GM23248 (cell line): ENCODE measurements at regions not wholly inside any gene's neighbourhood (a gene's known extent, or its start where the extent isn't known, plus 50 kb on each side); places are given as distances from the start of the nearest gene placed in this dataset.

Experiments used
- DNase-seq: peaks from one replicate; pipeline ENCODE4 v3.0.0-alpha.2; 2015
- H2AFZ ChIP-seq: fragments of 200-600 bp; sonication (generic); 2 replicates; pipeline ENCODE4 v1.6.1; 2016; ENCODE audit warnings: antibody characterized with exemption
- H3F3A ChIP-seq: fragments of 200-600 bp; sonication (generic); 2 replicates; pipeline ENCODE4 v1.6.1; 2016; ENCODE audit warnings: mild to moderate bottlenecking, antibody characterized with exemption, mixed run types; ENCODE audit not compliant: insufficient read depth
- H3K27ac ChIP-seq: fragments of 200-600 bp; sonication (generic); 2 replicates; pipeline ENCODE4 v1.5.1; 2016; ENCODE audit warnings: mild to moderate bottlenecking
- H3K27me3 ChIP-seq: fragments of 200-600 bp; sonication (generic); replicated peaks from 2 replicates; pipeline ENCODE4 v1.6.1; 2016; ENCODE audit warnings: mild to moderate bottlenecking; ENCODE audit not compliant: insufficient read depth
- H3K36me3 ChIP-seq: fragments of 200-600 bp; sonication (generic); 2 replicates; pipeline ENCODE4 v1.6.1; 2016; ENCODE audit warnings: low read depth, mild to moderate bottlenecking
- H3K4me1 ChIP-seq: fragments of 200-600 bp; sonication (generic); 2 replicates; pipeline ENCODE4 v1.6.1; 2016; ENCODE audit warnings: mild to moderate bottlenecking; ENCODE audit not compliant: insufficient read depth
- H3K4me2 ChIP-seq: fragments of 200-600 bp; sonication (generic); one replicate; pipeline ENCODE4 v1.6.1; 2016; ENCODE audit warnings: mild to moderate bottlenecking; ENCODE audit not compliant: unreplicated experiment
- H3K4me3 ChIP-seq: fragments of 200-600 bp; sonication (generic); 2 replicates; pipeline ENCODE4 v1.5.1; 2016; ENCODE audit warnings: mild to moderate bottlenecking
- H3K79me2 ChIP-seq: fragments of 200-600 bp; sonication (generic); 2 replicates; pipeline ENCODE4 v1.6.1; 2016; ENCODE audit warnings: mild to moderate bottlenecking; ENCODE audit not compliant: insufficient read depth
- H3K9ac ChIP-seq: fragments of 200-600 bp; sonication (generic); 2 replicates; pipeline ENCODE4 v1.6.1; 2016; ENCODE audit warnings: mild to moderate bottlenecking
- H3K9me2 ChIP-seq: fragments of 200-600 bp; sonication (generic); 2 replicates; pipeline ENCODE4 v1.6.1; 2016; ENCODE audit warnings: mixed run types, mild to moderate bottlenecking, moderate library complexity; ENCODE audit not compliant: insufficient read depth
- H3K9me3 ChIP-seq: fragments of 200-600 bp; sonication (generic); one replicate; pipeline ENCODE4 v1.6.1; 2017; ENCODE audit warnings: low read depth
- H4K20me1 ChIP-seq: fragments of 200-600 bp; sonication (generic); 2 replicates; pipeline ENCODE4 v1.6.0; 2016; ENCODE audit not compliant: insufficient read depth
- EZH2 ChIP-seq: fragments of 200-600 bp; sonication (generic); IDR thresholded peaks from 2 replicates; pipeline ENCODE4 v1.6.1; 2018; ENCODE audit warnings: antibody characterized with exemption, mild to moderate bottlenecking; ENCODE audit not compliant: insufficient read depth, poor library complexity, severe bottlenecking
- EZH2phosphoT487 ChIP-seq: fragments of 200-600 bp; sonication (generic); IDR thresholded peaks from 2 replicates; pipeline ENCODE4 v1.6.1; 2018; ENCODE audit warnings: antibody characterized with exemption, moderate library complexity, mild to moderate bottlenecking, low read depth; ENCODE audit not compliant: insufficient read depth
- WGBS, 2 experiments: methylation state at CpG; one replicate each; pipeline ENCODE4 v1.1.6; 2015 to 2017; ENCODE audit warnings: low lambda C conversion rate in 2 of 2, low coverage in 1 of 2; ENCODE audit errors: missing lambda C conversion rate in 2 of 2; 5-methylcytosine and 5-hydroxymethylcytosine counted together
- in situ Hi-C: fragments of 300-500 bp; cut with MboI; formaldehyde crosslinking; loops from 2 replicates; pipeline ENCODE4 v1.15.0; 2020

GRCh38 chr11:42205518-42205917 is 746.1 kb upstream of the LRRC4C start:
- in situ Hi-C loops = no loop called here
- no peak overlapping the region for H2AFZ ChIP-seq
- H3K27ac ChIP-seq = no peak overlapping the region
- DNase-seq = no peak
- H3K27me3 ChIP-seq = no peaks in the 10 kb centered on the region
- 0% methylated on average over 1 of the region's 1 CpG for WGBS, 2 experiments
- no peak for TF ChIP-seq EZH2phosphoT487
- TF ChIP-seq EZH2 = no peak
- H3K9ac ChIP-seq = no peak overlapping the region
- H3F3A ChIP-seq = no peaks in the 10 kb centered on the region
- H3K4me1 ChIP-seq = no peaks in the 10 kb centered on the region
- no peaks in the 10 kb centered on the region for H3K36me3 ChIP-seq
- H3K9me3 ChIP-seq = no peaks in the 10 kb centered on the region
- H3K79me2 ChIP-seq = no peaks in the 10 kb centered on the region
- H3K4me2 ChIP-seq = no peak overlapping the region
- no peaks in the 10 kb centered on the region for H4K20me1 ChIP-seq
- no peak overlapping the region for H3K4me3 ChIP-seq
- no peaks in the 10 kb centered on the region for H3K9me2 ChIP-seq

GRCh38 chr11:42225664-42226063 is 766.2 kb upstream of the LRRC4C start:
- Histone ChIP-seq H3K4me2 (no peak overlapping the region), H2AFZ (no peak overlapping the region), H3K27me3 (no peaks in the 10 kb centered on the region), H3K27ac (no peak overlapping the region), H3K9me2 (no peaks in the 10 kb centered on the region), H3K36me3 (no peaks in the 10 kb centered on the region), H3K4me3 (no peak overlapping the region), H3K9me3 (no peaks in the 10 kb centered on the region), H3K9ac (no peak overlapping the region), H4K20me1 (no peaks in the 10 kb centered on the region), H3F3A (no peaks in the 10 kb centered on the region), H3K79me2 (no peaks in the 10 kb centered on the region), H3K4me1 (no peaks in the 10 kb centered on the region)
- in situ Hi-C loops = no loop called here
- DNase-seq = no peak
- TF ChIP-seq EZH2 (no peak), EZH2phosphoT487 (no peak)

GRCh38 chr11:42232673-42233072 is 773.2 kb upstream of the LRRC4C start:
- Histone ChIP-seq H3K79me2 (no peaks in the 10 kb centered on the region), H2AFZ (no peak overlapping the region), H3K4me3 (no peak overlapping the region), H3K9me3 (no peaks in the 10 kb centered on the region), H3F3A (no peaks in the 10 kb centered on the region), H3K27me3 (no peaks in the 10 kb centered on the region), H3K36me3 (no peaks in the 10 kb centered on the region), H3K9me2 (no peaks in the 10 kb centered on the region), H3K27ac (no peak overlapping the region), H4K20me1 (no peaks in the 10 kb centered on the region), H3K4me1 (no peaks in the 10 kb centered on the region), H3K9ac (no peak overlapping the region), H3K4me2 (no peak overlapping the region)
- WGBS, 2 experiments = 13 to 17% methylated on average over 5 of the region's 5 CpGs
- in situ Hi-C loops = no loop called here
- TF ChIP-seq EZH2phosphoT487 (no peak), EZH2 (no peak)
- DNase-seq = no peak

DNA sequence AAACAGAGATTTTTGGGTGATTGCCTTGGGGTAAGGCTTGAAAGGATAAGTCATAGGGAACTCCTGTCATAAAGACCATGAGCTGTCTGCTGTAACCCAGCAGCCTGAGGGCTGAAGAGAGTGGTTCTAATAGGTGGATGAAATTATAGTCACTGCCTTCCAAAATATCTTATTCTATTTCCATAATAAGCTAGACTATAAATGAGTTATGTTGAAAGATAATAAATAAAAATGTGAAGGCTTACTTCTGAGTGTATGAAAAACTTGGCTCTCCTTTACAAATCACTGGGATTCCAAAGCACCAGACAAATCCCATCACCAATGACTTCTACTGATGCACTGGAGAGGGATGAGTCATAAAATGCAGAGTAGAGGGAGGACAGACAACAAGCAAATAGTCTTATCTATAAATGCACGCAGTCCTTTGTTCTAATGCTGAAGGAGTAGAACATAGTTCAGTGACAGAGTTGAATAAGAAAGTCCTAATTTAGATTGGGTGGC is 775.0 kb upstream of the LRRC4C start:
- no peaks in the 10 kb centered on the region for H3K27me3 ChIP-seq
- no peak overlapping the region for H3K27ac ChIP-seq
- H3K9ac ChIP-seq = no peak overlapping the region
- no peaks in the 10 kb centered on the region for H3F3A ChIP-seq
- H4K20me1 ChIP-seq = no peaks in the 10 kb centered on the region
- H3K4me1 ChIP-seq = no peaks in the 10 kb centered on the region
- H3K4me2 ChIP-seq = no peak overlapping the region
- TF ChIP-seq EZH2 (no peak), EZH2phosphoT487 (no peak)
- H3K79me2 ChIP-seq = no peaks in the 10 kb centered on the region
- peak; percentile 4 for DNase-seq
- H3K4me3 ChIP-seq = no peak overlapping the region
- in situ Hi-C loops = no loop called here
- no peak overlapping the region for H2AFZ ChIP-seq
- WGBS, 2 experiments = 26 to 35% methylated on average over 1 of the region's 1 CpG
- no peaks in the 10 kb centered on the region for H3K9me2 ChIP-seq
- H3K9me3 ChIP-seq = no peaks in the 10 kb centered on the region
- H3K36me3 ChIP-seq = no peaks in the 10 kb centered on the region

GRCh38 chr11:42237701-42238235 is 778.3 kb upstream of the LRRC4C start:
- 11 to 17% methylated on average over 4 of the region's 4 CpGs for WGBS, 2 experiments
- TF ChIP-seq EZH2phosphoT487 (no peak), EZH2 (no peak)
- in situ Hi-C loops = no loop called here
- H4K20me1 ChIP-seq = no peaks in the 10 kb centered on the region
- no peaks in the 10 kb centered on the region for H3K36me3 ChIP-seq
- no peaks in the 10 kb centered on the region for H3K4me1 ChIP-seq
- H2AFZ ChIP-seq = no peak overlapping the region
- H3K27me3 ChIP-seq = no peaks in the 10 kb centered on the region
- no peak overlapping the region for H3K4me3 ChIP-seq
- no peaks in the 10 kb centered on the region for H3K79me2 ChIP-seq
- no peaks in the 10 kb centered on the region for H3K9me2 ChIP-seq
- DNase-seq = peak; percentile 16
- no peak overlapping the region for H3K4me2 ChIP-seq
- H3K9me3 ChIP-seq = no peaks in the 10 kb centered on the region
- no peaks in the 10 kb centered on the region for H3F3A ChIP-seq
- no peak overlapping the region for H3K9ac ChIP-seq
- no peak overlapping the region for H3K27ac ChIP-seq
